Vagina (tissue), 2 donors: ENCODE measurements at regions not wholly inside any gene's neighbourhood (a gene's known extent, or its start where the extent isn't known, plus 50 kb on each side); places are given as distances from the start of the nearest gene placed in this dataset.

ENCODE experiments used
- POLR2A ChIP-seq, 2 donors: fragments of 450-650 bp; IDR thresholded peaks; one replicate each; pipeline ENCODE4 v1.6.1; 2017; ENCODE audit warnings: antibody characterized with exemption in 2 of 2, mild to moderate bottlenecking in 2 of 2, moderate library complexity in 2 of 2
- POLR2AphosphoS5 ChIP-seq, 2 donors: sonication (generic); formaldehyde crosslinking; IDR thresholded peaks; one replicate each; pipeline ENCODE4 v1.9.0; 2017; ENCODE audit warnings: antibody characterized with exemption in 2 of 2, mild to moderate bottlenecking in 2 of 2, low read depth in 1 of 2; ENCODE audit not compliant: insufficient read depth in 1 of 2
- TF ChIP-seq, protein P1 (sequence below), 3 experiments: fragments of 450-650 bp in 2 of 3; fragments of 200-600 bp in 1 of 3; sonication (generic) in 1 of 3; IDR thresholded peaks; one replicate each; pipeline ENCODE4 v1.5.1; 2017 to 2019; ENCODE audit warnings: antibody characterized with exemption in 3 of 3, mild to moderate bottlenecking in 2 of 3, moderate library complexity in 2 of 3

DNA sequence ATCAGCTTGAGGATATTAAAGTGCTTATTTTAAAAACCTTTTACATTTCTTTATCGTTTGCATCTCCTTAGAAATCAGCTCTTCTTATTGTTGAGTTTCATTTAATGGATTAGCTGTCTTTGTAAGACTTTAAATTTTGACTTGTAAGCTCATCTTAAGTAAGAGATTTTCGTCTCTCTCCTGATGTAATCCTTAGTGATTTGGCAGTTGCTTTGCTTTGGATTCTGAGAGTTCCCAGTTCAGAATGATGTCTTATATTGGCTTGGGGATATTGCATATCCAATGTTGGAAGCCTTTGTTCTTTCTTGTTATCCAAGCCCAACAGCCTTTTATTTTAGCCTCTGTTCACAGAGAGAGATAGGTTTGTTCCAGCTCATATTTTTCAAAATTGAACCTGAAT lies 212.1 kb downstream of the ARL6IP6 start:
- TF ChIP-seq, protein P1, sequence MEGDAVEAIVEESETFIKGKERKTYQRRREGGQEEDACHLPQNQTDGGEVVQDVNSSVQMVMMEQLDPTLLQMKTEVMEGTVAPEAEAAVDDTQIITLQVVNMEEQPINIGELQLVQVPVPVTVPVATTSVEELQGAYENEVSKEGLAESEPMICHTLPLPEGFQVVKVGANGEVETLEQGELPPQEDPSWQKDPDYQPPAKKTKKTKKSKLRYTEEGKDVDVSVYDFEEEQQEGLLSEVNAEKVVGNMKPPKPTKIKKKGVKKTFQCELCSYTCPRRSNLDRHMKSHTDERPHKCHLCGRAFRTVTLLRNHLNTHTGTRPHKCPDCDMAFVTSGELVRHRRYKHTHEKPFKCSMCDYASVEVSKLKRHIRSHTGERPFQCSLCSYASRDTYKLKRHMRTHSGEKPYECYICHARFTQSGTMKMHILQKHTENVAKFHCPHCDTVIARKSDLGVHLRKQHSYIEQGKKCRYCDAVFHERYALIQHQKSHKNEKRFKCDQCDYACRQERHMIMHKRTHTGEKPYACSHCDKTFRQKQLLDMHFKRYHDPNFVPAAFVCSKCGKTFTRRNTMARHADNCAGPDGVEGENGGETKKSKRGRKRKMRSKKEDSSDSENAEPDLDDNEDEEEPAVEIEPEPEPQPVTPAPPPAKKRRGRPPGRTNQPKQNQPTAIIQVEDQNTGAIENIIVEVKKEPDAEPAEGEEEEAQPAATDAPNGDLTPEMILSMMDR (IDR thresholded peaks at IDR 0.05): no peak
- TF ChIP-seq POLR2A (IDR thresholded peaks at IDR 0.05) (no peak), POLR2AphosphoS5 (IDR thresholded peaks at IDR 0.05; ENCODE audit: insufficient read depth in 1 of 2, low read depth in 1 of 2) (no peak)
